Stimulated activated CD8-positive, alpha-beta memory T cell treated with anti-CD3 and anti-CD28 coated beads, Interleukin-12 subunit alpha, Interleukin-12 subunit beta, amount 100 ng/mL, for 24 hours (primary cell): ENCODE measurements at regions not wholly inside any gene's neighbourhood (a gene's known extent, or its start where the extent isn't known, plus 50 kb on each side); places are given as distances from the start of the nearest gene placed in this dataset.

Source experiments
- DNase-seq: peaks from one replicate; pipeline ENCODE4 v3.0.0-alpha.2; 2020; ENCODE audit errors: extremely low read depth

DNA sequence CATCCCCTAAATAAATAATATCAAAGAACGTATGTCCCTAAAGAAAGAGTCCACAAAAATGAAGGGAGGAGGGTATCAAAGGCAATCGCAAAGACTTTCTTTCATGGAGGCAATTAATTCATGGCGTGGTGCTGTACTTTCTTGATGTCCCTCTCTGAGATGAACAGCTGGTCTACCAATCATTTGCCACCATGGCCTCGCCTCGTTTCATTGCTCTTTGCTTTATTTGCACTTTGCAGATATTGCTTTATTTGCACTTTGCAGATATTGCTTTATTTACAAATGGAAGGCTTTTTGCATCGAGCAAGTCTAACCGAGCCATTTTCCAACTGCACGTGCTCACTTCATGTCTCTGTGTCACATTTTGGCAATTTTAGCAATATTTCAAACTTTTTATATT, 104.0 kb upstream of the PTCH1 start:
- no peak for DNase-seq

DNA sequence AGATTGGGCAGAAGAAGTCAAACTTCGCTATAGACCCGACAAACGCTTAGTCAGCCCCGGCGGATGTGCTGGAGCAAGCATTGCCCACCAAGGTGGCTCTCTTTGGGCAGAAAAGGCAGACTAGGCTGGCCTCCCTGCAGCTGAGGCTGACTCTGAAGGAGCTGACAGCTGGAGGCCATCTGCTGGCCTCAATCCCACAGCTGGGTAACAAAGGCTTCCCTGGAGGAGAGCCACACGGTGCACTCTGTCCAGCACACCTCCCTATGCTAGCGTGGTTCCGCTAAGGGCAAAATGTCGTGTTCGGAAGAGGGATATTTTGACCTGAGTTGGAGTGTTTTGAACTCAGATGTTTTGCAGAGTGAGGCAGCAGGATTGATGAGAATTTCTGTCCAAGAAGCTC, 103.5 kb upstream of the PTCH1 start:
- DNase-seq = no peak

DNA sequence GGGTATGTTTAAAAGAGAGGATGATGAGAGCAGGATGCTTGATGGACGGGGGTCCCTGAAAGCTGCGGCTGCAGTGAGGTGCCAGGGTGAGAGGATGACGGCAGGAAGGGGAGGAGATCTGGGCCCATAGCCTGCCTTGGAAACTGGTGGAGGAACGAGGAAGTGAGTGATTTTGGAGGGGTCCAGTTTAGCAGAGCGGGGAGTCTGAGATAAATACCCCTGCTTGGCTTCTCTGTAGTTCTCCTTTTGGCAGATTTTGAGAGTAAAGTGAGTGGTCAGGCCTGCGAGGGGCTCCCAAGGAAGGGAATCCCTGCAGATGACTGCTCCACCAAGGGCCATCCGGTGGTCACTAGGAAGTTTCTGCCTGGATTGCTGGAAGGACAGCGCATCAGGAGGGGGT, 98.5 kb upstream of the PTCH1 start:
- no peak for DNase-seq

DNA sequence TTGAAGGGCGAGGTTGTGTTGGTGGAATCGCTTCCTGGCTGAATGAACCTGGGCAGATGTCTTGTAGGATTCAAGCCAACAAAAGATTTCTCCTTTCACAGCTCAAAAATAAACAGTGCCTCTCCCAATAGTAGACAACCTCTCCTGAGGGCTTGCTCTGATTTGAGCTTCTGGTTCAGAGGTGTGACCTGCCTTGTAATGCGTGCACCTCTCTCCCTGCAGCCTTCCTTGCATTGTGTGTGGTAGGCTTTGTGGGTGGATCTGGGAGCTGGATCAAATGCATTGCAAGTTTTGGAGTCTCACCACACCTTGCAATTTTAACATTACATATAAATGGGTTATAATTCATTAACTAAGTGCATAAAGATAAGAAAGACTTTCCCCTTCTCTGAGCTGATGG, 96.9 kb upstream of the PTCH1 start:
- no peak for DNase-seq

DNA sequence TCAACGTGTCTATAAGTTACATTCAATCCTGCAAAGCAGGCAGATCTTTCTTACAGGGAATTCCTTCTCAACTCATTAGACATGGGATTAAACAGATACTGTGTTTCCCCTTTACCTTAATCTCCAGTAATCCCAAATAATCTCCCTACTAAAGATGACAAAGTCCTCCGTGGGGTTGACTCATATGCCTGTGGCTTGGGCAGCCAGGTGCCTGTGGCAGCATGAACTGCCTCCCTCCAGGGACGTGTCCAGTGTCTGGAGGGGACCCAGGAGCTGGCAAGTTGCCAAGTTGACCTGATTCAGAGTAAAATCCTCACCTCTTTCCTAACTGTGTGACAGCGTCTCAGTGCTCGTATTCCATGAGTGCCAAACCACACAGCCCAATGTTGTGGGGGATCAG, 94.6 kb upstream of the PTCH1 start:
- DNase-seq = no peak

DNA sequence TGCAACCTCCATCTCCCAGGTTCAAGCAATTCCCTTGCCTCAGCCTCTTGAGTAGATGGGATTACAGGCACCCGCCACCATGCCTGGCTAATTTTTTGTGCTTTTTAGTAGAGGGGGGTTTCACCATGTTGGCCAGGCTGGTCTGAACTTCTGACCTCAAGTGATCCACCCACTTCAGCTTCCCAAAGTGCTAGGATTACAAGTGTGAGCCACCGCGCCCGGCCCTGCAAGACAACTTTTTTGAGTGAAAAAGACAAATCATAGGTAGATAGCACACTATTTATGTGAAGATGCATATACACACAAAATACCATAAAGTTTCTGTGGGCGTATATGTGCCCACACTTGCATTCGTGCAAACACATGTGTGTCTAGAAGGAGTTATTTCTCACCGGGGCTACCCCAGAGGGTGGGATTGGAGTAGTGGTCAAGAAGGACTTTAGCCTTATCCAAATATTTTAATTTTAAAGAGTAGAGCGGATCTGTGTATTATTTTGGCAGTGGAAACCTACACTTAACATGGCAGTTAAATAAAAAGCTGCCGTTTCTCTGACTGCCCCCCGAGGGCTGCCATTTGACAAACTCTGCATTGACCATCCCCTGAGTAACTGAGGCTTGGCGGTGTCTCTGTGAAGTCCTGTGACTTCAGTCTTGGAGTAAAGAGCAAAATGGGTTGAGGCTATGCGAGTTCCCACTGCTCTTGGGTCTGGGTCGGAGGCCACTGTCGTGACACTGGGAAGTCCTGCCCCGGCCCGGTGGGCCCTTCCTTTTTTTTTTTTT, 93.4 kb upstream of the PTCH1 start:
- DNase-seq = no peak

DNA sequence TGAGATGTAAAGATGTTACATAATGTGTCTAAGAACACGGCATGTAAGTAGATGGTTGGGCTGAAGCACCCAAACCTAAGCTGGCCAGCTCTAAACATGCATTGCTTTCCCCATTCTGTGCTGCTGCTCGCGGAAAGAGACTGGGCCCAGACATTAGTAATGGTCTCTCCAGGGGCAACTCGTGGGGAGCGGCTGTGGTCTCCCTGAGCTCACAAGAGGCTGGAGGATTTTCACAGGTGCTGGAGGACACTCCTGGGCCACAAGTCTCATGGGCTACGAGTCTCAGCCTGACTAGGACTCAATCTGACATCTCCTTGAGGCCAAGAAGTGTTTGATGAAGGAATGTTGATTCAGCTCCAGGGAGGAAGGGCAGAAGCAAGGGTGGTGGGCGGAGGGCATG, 92.7 kb upstream of the PTCH1 start:
- DNase-seq = no peak

DNA sequence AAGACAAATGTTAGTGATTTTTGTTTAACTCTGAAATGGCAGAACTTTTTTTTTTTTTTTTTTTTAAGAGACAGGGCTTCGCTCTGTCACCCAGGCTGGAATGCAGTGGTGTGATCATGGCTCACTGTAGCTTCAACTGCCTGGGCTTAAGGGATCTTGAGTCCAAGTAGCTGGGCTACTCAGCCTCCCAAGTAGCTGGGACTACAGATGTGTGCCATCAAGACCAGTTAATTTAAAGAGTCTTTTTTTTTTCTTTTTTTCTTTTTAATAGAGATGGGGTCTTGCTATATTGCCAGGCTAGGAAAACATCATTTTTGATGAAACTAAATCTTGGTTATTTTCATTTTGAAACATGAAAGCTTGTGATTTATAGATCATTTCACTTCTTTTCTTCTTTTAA, 91.6 kb upstream of the PTCH1 start:
- DNase-seq = no peak

DNA sequence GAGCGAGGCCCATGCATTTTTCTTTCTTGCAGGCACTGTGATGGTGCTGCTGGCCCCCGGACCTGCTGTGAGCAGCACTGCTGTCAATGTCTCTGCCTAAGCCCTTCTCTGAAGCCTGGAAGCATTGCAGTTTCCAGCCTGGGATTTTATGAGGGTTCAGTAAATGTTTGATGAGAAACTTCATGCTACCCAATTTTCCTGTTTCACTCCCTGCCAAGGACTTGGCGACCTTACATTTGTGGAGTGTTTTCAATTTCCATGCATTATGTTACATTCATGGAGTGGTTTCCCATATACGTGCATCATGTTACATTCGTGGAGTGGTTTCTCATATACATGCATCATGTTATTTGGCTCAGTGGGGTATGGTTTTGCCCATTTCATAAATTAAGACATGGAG, 90.7 kb upstream of the PTCH1 start:
- DNase-seq = no peak

DNA sequence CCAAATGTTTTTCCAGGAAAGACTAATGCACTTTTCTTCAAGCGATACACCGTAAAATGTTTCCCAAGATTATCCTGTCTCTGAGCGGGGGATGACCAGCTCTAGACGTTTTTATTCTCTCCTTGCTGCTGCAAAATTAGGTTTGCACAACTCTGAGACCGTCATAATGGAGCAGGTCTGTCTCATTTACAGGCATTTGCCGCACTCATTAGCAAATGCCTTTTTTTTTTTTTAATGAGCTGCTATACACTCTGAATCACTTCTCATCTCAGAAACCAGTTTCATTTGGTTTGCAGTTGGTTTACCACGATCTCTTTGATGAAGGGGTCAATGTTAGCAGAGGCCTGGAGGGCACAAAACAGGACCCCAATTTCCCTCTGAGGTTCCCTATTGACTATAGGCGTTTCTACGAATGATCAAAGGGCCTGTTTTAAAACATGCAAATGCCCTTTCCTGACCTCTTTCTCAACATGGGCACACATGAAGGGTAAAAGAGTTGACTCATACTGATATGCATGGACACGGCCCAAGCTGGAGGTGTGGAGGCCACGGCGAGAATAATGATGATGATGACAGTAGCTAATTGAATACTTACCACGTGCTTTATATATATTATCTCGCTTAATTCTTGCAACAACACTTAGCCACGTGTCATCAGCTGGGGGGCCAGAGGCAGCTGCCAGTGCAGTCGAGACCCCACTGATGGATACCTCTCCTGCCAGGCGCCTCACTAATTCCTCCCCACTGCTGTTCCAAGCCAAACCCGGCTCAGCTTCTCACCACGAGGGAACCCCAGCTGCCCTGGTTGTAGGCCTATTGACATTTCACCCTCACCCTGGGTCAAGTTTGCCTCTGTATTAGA, 89.9 kb upstream of the PTCH1 start:
- DNase-seq = no peak

DNA sequence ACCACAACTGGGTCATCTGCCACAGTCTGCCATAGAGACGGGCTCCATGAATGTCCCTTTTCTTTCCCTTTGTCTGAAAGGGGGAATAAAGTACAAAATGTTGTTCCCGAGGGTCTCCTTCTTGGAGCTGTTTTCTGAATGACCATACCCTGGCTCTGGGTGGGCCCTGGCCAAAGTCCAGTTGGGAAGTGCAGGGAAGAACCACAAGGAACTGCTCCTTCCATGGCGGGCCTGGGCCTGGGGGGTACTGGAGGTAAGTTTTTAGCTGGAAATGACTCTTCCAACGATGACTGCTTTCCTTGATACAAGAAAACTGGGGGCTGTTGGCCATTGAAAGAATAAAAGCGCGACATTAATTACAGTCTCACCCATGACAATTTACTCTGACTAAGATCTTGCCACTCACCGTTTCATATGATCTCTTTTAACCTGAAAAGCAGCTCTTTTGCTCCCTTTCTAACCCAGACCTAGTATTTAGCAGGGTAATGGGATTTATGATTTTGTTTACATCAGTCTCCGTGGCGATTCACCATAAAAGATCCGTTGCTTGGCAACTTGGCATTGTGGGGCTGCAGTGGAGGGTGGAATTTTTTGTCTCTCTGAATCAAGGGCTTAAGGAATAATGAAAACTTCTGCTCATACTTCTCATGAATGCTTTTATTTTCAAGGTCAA, 89.2 kb upstream of the PTCH1 start:
- DNase-seq = no peak

DNA sequence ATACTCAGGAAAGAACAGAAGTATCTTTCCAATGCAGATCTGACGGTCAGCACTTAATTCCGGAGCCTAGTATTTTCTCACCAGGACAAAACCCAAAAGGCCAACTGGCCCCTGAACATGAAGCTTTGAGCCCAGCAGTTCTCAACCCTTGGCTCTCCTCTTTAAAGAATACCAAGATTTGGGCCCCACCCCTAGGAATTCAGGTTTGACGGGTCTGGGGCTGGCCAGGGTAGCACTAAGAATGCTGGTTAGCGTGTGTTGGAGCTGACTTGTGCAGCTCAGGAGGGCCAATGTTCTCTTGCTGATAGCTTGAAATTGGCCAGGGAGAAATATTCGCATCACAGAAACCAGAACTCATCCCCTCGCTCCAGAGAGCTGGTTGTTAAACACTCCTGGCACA, 88.3 kb upstream of the PTCH1 start:
- DNase-seq = no peak

DNA sequence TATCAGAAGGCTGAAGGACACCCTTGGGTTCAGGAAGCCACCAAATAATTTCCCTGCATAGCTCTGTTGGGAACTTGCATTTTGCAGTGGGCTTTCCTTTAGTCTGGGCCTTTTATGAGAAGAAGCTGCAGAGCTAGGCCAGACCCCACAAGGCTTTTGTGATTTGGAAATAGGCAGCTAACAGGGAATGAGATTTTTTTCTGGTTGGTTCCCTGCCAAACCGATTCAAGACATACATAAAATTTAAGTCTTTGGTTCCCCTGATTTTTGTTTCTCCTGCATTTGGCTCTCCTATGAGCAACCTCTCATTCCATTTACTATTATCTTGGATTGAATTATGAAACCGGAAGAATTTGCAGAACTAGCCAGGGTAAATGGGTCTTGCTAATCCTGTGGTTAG, 81.5 kb upstream of the PTCH1 start:
- no peak for DNase-seq

DNA sequence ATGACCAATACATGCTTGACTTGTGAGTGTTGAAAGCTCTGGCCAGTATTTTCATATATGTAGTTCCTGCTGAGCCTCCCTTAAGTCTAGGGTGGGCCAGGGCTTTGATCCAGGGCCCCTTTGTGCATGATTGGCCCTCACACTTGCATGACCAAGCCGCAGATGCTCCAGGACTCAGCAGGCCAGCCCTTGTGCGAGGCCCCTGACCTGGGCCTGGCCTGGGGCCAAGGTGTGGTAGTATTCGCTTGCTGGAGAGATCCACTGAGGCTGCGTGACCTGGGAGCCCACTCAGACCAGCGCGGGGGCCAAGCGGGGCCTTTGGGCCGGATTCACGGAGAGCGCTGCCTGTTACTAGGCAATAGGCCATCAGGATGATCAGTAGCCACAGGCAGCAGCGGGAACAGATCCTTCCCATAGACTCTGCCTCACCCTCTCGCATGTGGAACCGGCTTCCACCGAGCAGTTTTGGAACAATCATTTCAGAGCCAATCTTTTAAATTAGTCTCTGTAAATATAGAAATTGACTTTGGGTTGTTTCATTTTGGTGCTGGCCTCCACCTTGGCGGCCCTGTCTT, 79.0 kb upstream of the PTCH1 start:
- no peak for DNase-seq

DNA sequence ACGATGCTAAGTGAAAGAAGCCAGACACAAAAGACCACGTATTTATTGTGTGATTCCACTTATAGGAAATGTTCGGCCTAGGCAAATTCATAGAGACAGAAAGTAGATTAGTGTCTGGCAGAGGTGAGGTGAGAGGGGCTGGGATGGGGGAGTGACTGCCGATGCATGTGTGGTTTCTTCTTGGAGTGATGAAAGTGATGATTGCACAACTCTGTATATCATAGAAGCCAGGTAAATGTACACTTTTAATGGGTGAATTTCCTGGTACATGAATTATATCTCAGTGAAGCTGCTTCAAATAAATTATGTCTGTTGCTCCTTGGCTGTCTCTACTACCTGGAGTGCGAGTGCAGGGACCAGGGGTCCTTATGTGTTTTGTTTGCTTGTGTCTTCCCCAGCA, 76.2 kb upstream of the PTCH1 start:
- DNase-seq = no peak

DNA sequence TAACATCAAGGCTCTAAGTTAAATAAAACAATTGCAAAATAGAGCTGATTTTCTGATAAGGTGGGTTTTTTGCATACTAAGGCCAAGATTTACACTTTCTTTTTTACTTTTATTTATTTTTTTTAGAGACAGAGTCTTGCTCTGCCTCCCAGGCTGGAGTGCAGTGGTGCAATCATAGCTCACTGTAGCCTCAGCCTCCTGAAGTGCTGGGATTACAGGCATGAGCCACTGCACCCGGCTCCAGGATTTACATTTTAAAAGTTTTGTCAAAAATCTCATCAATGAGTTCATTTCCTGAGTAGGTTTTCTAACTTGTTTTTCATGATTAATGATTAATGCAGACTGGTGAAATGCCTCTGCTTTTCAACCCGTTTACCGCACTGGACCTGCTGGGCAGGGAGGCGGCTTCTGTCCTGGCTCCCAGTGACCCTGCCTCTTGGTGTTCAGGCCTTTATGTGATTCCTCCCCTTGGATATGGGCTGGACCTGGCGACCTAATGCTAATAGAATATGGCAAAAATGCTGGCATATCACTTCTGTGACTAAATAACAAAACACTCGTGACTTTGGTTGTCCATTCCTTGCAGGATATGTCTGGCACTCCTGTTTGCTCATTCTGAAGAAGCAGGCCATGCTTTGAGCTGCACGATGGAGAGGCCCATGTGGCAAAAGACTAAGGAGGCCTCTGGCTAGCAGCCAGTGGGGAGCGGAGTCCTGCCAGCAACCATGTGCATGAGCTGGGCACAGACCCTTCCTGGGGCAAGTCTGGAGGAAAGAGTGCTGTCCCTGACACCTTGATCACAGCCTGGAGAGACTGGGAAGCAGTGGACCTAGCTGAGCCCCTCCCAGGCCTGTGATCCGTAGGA, 72.2 kb upstream of the PTCH1 start:
- DNase-seq = no peak

DNA sequence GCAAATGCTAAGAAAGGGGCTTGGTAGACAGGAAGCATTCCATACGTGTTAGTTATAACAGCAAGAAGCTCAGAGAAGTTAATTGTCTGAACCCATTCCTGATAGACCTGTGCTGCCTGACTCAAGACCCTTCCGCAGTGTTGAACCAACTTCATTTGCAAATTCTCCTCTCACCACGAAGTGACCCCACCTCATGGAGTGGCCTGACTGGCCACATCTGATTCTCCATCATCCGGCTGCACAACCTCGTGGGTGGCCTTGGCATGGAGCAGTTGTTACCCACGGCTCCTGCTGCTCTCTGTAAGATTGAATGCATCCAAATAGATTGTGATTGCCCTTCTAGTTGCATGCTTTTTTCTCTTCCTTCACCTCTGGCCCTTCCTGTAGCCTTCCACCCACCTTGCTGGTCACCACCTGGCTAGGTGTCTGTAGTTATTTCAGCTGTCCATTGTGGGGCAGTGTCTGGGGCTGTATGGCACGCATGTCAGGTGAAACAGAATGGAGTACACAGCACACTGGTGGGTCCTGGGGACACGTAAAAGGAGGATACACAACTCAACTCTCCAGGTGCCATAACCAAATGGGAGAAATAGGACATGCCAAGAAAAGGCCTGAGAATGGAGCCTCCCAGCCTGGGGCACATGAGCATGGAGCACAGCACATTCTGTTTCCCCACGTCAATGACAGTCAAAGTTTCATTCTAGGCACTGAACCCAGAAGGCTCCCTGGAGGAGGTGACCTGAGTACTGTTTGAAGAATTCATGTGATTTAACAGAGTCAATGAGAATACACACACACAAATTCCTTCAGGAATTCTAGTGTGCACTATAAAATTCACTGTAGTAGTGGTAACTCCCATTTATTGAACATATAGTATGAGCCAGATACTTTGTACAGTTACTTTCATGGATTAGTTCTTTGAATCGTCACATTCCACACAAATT, 70.5 kb upstream of the PTCH1 start:
- DNase-seq = no peak

DNA sequence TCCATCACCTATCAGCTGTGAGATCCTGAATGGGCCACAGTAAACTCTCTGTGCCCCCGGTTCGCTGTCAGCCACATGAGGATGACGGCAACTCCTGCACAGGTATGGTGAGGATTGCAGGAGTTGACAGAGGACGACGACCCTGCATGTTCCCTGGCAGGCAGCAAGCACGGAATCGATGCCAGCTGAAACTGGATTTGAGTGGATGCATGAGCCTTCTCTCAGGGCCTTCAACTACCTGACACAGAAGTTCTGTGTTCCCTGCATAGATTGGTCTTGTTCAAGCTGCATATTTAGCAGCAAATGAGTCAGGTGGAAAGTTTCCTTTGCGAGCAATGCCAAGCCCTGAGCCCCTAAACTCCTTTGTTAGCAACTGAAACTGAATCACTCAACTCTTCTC, 69.6 kb upstream of the PTCH1 start:
- DNase-seq = no peak

DNA sequence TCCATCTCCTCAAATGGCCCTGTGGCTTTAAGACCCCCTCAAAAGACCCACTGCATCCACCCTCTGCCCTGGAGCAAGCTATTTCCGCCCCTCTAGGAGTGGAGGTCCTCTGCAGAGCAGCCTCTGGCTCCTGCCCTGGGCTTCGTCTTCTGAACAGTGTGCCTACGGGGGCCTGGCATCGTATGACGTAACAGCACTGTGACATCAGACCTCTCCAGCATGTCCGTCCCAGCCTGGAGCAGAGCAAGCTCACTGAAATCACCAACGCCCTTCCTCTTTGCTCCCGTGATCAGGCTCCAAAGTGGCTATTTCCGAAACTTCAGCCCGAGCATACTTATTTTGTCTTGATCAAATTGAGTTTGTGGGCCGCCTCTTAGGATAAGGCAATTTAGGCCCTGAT, 69.1 kb upstream of the PTCH1 start:
- DNase-seq = no peak

DNA sequence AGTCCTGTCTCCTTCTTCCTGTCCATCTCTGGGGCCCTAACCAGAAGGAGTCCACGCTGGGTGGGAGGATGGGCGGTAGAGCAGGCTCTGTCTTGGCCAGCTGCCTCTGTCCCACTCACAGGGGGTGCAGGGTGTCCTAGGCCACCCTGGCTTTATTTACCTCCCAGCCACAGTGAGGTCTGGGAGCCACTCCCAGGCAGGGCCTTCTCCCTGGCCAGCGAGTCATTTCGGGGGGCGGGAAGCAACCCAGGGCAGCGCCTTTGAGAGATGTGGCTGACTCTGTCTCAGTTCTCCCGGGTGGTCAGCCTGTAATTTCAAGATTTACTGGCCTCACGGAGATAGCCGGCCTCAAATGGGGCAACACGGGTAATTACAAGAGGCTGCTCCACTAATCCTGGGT, 67.4 kb upstream of the PTCH1 start:
- no peak for DNase-seq
